SK-N-SH treated with all-trans-retinoic acid at 6 μM for 48 hours (cell line): ENCODE measurements at regions not wholly inside any gene's neighbourhood (a gene's known extent, or its start where the extent isn't known, plus 50 kb on each side); places are given as distances from the start of the nearest gene placed in this dataset.

ENCODE experiments used
- ATAC-seq: fragments of 200-7000 bp; cut with Tn5 transposase; 3 replicates; pipeline ENCODE4 v1.9.1; 2020; ENCODE audit warnings: mild to moderate bottlenecking, moderate library complexity
- ARNTL ChIP-seq: fragments of 450-650 bp; formaldehyde crosslinking; IDR thresholded peaks from 2 replicates; pipeline ENCODE4 v1.5.0; 2020; ENCODE audit warnings: low read depth, mild to moderate bottlenecking, moderate library complexity, borderline replicate concordance
- BACH2 ChIP-seq: fragments of 250-450 bp; sonication (Bioruptor Pico); IDR thresholded peaks from 2 replicates; pipeline ENCODE4 v1.9.0; 2021; ENCODE audit warnings: mild to moderate bottlenecking, borderline replicate concordance
- CSDC2 ChIP-seq: fragments of 250-450 bp; sonication (Bioruptor Pico); IDR thresholded peaks from 2 replicates; pipeline ENCODE4 v1.5.0; 2020; ENCODE audit warnings: mild to moderate bottlenecking, moderate library complexity
- ESRRG ChIP-seq: fragments of 250-450 bp; sonication (Bioruptor Pico); IDR thresholded peaks from 2 replicates; pipeline ENCODE4 v1.6.1; 2021; ENCODE audit warnings: mild to moderate bottlenecking
- GLIS3 ChIP-seq: fragments of 250-450 bp; sonication (Bioruptor Pico); IDR thresholded peaks from 2 replicates; pipeline ENCODE4 v1.5.0; 2020; ENCODE audit warnings: mild to moderate bottlenecking, moderate library complexity
- ISL1 ChIP-seq: fragments of 250-450 bp; sonication (Bioruptor Pico); IDR thresholded peaks from 2 replicates; pipeline ENCODE4 v2.1.2; 2022; ENCODE audit warnings: mild to moderate bottlenecking, moderate library complexity
- OSR1 ChIP-seq: fragments of 250-450 bp; sonication (Bioruptor Pico); IDR thresholded peaks from 2 replicates; pipeline ENCODE4 v1.8.0; 2022; ENCODE audit warnings: moderate library complexity, mild to moderate bottlenecking, inconsistent platforms
- PPARA ChIP-seq: fragments of 250-450 bp; sonication (Bioruptor Pico); IDR thresholded peaks from 2 replicates; pipeline ENCODE4 v1.5.0; 2020; ENCODE audit warnings: mild to moderate bottlenecking, borderline replicate concordance
- SNAI2 ChIP-seq: fragments of 250-450 bp; sonication (Bioruptor Pico); IDR thresholded peaks from 2 replicates; pipeline ENCODE4 v1.5.0; 2020; ENCODE audit warnings: mild to moderate bottlenecking, moderate library complexity
- TCF4 ChIP-seq: fragments of 250-450 bp; sonication (Bioruptor Pico); IDR thresholded peaks from 2 replicates; pipeline ENCODE4 v1.8.0; 2021; ENCODE audit warnings: mild to moderate bottlenecking, moderate library complexity, borderline replicate concordance
- TOX ChIP-seq: fragments of 250-450 bp; sonication (Bioruptor Pico); IDR thresholded peaks from 2 replicates; pipeline ENCODE4 v1.8.0; 2021; ENCODE audit warnings: mild to moderate bottlenecking, moderate library complexity, borderline replicate concordance
- ZC3H10 ChIP-seq: fragments of 250-450 bp; sonication (Bioruptor Pico); IDR thresholded peaks from 2 replicates; pipeline ENCODE4 v1.5.1; 2021; ENCODE audit warnings: mild to moderate bottlenecking, moderate library complexity
- ZFP3 ChIP-seq: fragments of 250-450 bp; sonication (Bioruptor Pico); IDR thresholded peaks from 2 replicates; pipeline ENCODE4 v1.5.0; 2020; ENCODE audit warnings: mild to moderate bottlenecking, moderate library complexity
- ZFP30 ChIP-seq: fragments of 450-650 bp; formaldehyde crosslinking; IDR thresholded peaks from 2 replicates; pipeline ENCODE4 v1.5.0; 2022; ENCODE audit warnings: mild to moderate bottlenecking, moderate library complexity
- ZNF565 ChIP-seq: fragments of 450-650 bp; formaldehyde crosslinking; conservative IDR thresholded peaks from 2 replicates; pipeline ENCODE4 v1.5.0; 2020; ENCODE audit warnings: low read depth, mild to moderate bottlenecking, moderate library complexity
- ZNF70 ChIP-seq: fragments of 450-650 bp; formaldehyde crosslinking; IDR thresholded peaks from 2 replicates; pipeline ENCODE4 v1.5.0; 2020; ENCODE audit warnings: mild to moderate bottlenecking, moderate library complexity
- ZNF8 ChIP-seq: fragments of 450-650 bp; formaldehyde crosslinking; IDR thresholded peaks from 2 replicates; pipeline ENCODE4 v1.5.0; 2020; ENCODE audit warnings: mild to moderate bottlenecking, moderate library complexity
- TF ChIP-seq, protein P1 (sequence below): fragments of 250-450 bp; sonication (Bioruptor Pico); IDR thresholded peaks from 2 replicates; pipeline ENCODE4 v1.5.1; 2021; ENCODE audit warnings: mild to moderate bottlenecking, moderate library complexity
- TF ChIP-seq, protein P2 (sequence below): fragments of 250-450 bp; sonication (Bioruptor Pico); IDR thresholded peaks from 2 replicates; pipeline ENCODE4 v1.5.0; 2020; ENCODE audit warnings: mild to moderate bottlenecking, moderate library complexity
- TF ChIP-seq, protein P3 (sequence below): fragments of 250-450 bp; sonication (Bioruptor Pico); IDR thresholded peaks from 2 replicates; pipeline ENCODE4 v1.8.0; 2020; ENCODE audit warnings: mild to moderate bottlenecking, moderate library complexity, borderline replicate concordance
- TF ChIP-seq, protein P4 (sequence below): fragments of 250-450 bp; sonication (Bioruptor Pico); IDR thresholded peaks from 2 replicates; pipeline ENCODE4 v1.8.0; 2021; ENCODE audit warnings: low read depth, mild to moderate bottlenecking, moderate library complexity, borderline replicate concordance
- TF ChIP-seq, protein P5 (sequence below): fragments of 250-450 bp; sonication (Bioruptor Pico); IDR thresholded peaks from 2 replicates; pipeline ENCODE4 v1.5.1; 2020; ENCODE audit warnings: low read depth, mild to moderate bottlenecking, moderate library complexity

DNA sequence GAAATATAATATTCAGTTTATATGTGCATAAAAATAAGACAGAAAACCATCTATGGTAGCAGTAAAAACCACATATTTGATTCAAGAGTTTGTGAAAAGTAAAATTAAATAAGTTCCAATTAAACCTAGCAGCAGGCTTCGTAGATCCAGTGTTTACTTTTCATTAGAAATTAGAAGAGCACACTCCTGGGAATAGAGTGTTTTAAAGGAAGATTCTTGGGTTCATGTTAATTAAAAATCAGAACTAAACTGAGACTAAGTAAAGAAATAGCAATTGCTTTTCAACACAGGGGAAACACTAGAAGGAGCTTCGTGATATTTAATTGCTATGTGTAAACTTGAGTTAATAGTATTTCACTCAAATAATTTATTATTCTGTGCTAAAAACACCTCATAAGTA is 1097.8 kb upstream of the CDH18 start:
- ATAC-seq = no peak
- TF ChIP-seq ZFP30 (CRISPR knock-in tag) = no peak
- TF ChIP-seq GLIS3 (CRISPR knock-in tag) = no peak
- no peak for TF ChIP-seq SNAI2
- TF ChIP-seq ISL1 (CRISPR knock-in tag) = no peak
- no peak for TF ChIP-seq ZNF8 (CRISPR knock-in tag)
- TF ChIP-seq TOX (CRISPR knock-in tag) = no peak
- TF ChIP-seq, protein P1, sequence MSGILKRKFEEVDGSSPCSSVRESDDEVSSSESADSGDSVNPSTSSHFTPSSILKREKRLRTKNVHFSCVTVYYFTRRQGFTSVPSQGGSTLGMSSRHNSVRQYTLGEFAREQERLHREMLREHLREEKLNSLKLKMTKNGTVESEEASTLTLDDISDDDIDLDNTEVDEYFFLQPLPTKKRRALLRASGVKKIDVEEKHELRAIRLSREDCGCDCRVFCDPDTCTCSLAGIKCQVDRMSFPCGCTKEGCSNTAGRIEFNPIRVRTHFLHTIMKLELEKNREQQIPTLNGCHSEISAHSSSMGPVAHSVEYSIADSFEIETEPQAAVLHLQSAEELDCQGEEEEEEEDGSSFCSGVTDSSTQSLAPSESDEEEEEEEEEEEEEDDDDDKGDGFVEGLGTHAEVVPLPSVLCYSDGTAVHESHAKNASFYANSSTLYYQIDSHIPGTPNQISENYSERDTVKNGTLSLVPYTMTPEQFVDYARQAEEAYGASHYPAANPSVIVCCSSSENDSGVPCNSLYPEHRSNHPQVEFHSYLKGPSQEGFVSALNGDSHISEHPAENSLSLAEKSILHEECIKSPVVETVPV (CRISPR knock-in tag) = no peak
- TF ChIP-seq PPARA = no peak
- no peak for TF ChIP-seq CSDC2
- no peak for TF ChIP-seq ZNF70 (CRISPR knock-in tag)
- no peak for TF ChIP-seq BACH2 (CRISPR knock-in tag)
- TF ChIP-seq OSR1 (CRISPR knock-in tag) = no peak
- TF ChIP-seq, protein P2, sequence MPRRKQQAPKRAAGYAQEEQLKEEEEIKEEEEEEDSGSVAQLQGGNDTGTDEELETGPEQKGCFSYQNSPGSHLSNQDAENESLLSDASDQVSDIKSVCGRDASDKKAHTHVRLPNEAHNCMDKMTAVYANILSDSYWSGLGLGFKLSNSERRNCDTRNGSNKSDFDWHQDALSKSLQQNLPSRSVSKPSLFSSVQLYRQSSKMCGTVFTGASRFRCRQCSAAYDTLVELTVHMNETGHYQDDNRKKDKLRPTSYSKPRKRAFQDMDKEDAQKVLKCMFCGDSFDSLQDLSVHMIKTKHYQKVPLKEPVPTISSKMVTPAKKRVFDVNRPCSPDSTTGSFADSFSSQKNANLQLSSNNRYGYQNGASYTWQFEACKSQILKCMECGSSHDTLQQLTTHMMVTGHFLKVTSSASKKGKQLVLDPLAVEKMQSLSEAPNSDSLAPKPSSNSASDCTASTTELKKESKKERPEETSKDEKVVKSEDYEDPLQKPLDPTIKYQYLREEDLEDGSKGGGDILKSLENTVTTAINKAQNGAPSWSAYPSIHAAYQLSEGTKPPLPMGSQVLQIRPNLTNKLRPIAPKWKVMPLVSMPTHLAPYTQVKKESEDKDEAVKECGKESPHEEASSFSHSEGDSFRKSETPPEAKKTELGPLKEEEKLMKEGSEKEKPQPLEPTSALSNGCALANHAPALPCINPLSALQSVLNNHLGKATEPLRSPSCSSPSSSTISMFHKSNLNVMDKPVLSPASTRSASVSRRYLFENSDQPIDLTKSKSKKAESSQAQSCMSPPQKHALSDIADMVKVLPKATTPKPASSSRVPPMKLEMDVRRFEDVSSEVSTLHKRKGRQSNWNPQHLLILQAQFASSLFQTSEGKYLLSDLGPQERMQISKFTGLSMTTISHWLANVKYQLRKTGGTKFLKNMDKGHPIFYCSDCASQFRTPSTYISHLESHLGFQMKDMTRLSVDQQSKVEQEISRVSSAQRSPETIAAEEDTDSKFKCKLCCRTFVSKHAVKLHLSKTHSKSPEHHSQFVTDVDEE (CRISPR knock-in tag) = no peak
- TF ChIP-seq, protein P3, sequence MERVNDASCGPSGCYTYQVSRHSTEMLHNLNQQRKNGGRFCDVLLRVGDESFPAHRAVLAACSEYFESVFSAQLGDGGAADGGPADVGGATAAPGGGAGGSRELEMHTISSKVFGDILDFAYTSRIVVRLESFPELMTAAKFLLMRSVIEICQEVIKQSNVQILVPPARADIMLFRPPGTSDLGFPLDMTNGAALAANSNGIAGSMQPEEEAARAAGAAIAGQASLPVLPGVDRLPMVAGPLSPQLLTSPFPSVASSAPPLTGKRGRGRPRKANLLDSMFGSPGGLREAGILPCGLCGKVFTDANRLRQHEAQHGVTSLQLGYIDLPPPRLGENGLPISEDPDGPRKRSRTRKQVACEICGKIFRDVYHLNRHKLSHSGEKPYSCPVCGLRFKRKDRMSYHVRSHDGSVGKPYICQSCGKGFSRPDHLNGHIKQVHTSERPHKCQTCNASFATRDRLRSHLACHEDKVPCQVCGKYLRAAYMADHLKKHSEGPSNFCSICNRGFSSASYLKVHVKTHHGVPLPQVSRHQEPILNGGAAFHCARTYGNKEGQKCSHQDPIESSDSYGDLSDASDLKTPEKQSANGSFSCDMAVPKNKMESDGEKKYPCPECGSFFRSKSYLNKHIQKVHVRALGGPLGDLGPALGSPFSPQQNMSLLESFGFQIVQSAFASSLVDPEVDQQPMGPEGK (CRISPR knock-in tag) = no peak
- TF ChIP-seq ZNF565 (CRISPR knock-in tag) = no peak
- TF ChIP-seq ESRRG (CRISPR knock-in tag) = no peak
- no peak for TF ChIP-seq ZC3H10 (CRISPR knock-in tag)
- TF ChIP-seq ARNTL (CRISPR knock-in tag) = no peak
- no peak for TF ChIP-seq ZFP3

DNA sequence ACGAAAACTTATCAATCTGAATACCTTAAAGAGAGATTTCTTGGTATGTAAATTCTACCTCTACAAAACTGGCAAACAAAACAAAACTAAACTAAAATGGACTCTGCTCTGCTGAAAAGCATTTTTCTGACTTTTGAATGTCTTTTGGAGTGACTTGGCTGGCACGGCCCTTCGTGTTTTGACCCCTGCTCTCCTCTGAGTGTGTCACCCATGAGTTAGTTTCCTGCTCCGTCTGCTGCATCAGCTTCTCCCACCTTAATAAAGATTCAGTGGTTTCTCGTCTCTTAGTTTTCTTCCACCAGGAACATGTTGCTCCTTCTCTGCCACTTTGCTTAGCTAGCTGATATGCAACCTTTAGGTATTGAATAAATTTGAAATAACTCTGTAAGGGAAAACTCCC is 1084.0 kb upstream of the CDH18 start:
- no peak for ATAC-seq
- TF ChIP-seq, protein P4, sequence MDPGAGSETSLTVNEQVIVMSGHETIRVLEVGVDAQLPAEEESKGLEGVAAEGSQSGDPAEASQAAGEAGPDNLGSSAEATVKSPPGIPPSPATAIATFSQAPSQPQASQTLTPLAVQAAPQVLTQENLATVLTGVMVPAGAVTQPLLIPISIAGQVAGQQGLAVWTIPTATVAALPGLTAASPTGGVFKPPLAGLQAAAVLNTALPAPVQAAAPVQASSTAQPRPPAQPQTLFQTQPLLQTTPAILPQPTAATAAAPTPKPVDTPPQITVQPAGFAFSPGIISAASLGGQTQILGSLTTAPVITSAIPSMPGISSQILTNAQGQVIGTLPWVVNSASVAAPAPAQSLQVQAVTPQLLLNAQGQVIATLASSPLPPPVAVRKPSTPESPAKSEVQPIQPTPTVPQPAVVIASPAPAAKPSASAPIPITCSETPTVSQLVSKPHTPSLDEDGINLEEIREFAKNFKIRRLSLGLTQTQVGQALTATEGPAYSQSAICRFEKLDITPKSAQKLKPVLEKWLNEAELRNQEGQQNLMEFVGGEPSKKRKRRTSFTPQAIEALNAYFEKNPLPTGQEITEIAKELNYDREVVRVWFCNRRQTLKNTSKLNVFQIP (CRISPR knock-in tag) = no peak
- TF ChIP-seq, protein P3 (CRISPR knock-in tag) = no peak
- TF ChIP-seq, protein P5, sequence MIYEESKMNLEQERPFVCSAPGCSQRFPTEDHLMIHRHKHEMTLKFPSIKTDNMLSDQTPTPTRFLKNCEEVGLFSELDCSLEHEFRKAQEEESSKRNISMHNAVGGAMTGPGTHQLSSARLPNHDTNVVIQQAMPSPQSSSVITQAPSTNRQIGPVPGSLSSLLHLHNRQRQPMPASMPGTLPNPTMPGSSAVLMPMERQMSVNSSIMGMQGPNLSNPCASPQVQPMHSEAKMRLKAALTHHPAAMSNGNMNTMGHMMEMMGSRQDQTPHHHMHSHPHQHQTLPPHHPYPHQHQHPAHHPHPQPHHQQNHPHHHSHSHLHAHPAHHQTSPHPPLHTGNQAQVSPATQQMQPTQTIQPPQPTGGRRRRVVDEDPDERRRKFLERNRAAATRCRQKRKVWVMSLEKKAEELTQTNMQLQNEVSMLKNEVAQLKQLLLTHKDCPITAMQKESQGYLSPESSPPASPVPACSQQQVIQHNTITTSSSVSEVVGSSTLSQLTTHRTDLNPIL (CRISPR knock-in tag) = no peak
- TF ChIP-seq ARNTL (CRISPR knock-in tag) = no peak
- TF ChIP-seq ESRRG (CRISPR knock-in tag) = no peak
- no peak for TF ChIP-seq ZFP3
- TF ChIP-seq ZNF70 (CRISPR knock-in tag) = no peak
- TF ChIP-seq TCF4 (CRISPR knock-in tag) = no peak
- TF ChIP-seq OSR1 (CRISPR knock-in tag) = no peak
- no peak for TF ChIP-seq BACH2 (CRISPR knock-in tag)
